Colonic mucosa (tissue), 4 donors: ENCODE measurements at regions not wholly inside any gene's neighbourhood (a gene's known extent, or its start where the extent isn't known, plus 50 kb on each side); places are given as distances from the start of the nearest gene placed in this dataset.

Experiments used
- DNase-seq: peaks from one replicate; pipeline ENCODE4 v3.0.0-alpha.2; 2020
- H3K27ac ChIP-seq: fragments of 200-600 bp; one replicate; pipeline ENCODE4 v1.8.0; 2021
- H3K27me3 ChIP-seq: fragments of 200-600 bp; one replicate; pipeline ENCODE4 v1.8.0; 2021
- H3K36me3 ChIP-seq: fragments of 200-600 bp; one replicate; pipeline ENCODE4 v1.8.0; 2021
- H3K4me1 ChIP-seq: fragments of 200-600 bp; one replicate; pipeline ENCODE4 v1.8.0; 2021; ENCODE audit warnings: mild to moderate bottlenecking
- H3K4me3 ChIP-seq: fragments of 200-600 bp; one replicate; pipeline ENCODE4 v1.8.0; 2021
- H3K9ac ChIP-seq, 2 donors: one replicate each; pipeline ENCODE4 v1.7.0; 2013; ENCODE audit warnings: control low read depth in 2 of 2, low read depth in 2 of 2, low read length in 2 of 2
- H3K9me3 ChIP-seq: fragments of 200-600 bp; one replicate; pipeline ENCODE4 v1.8.0; 2021
- intact Hi-C: fragments of 100-400 bp; cut with DNase I; formaldehyde crosslinking; loops from one replicate; pipeline ENCODE4 v1.14.1; 2022
- TF ChIP-seq, protein P1 (sequence below): fragments of 200-600 bp; IDR thresholded peaks from one replicate; pipeline ENCODE4 v1.8.0; 2022; ENCODE audit warnings: antibody characterized with exemption, mild to moderate bottlenecking
- donor health status: healthy.
- donor health status: DM: no; HTN: no; CAD: no.
- donor health status: DM: no; HTN: no; CAD: no.

- intact Hi-C loops, result no loop called here
- H3K27ac ChIP-seq, result no peak overlapping the region
- no peak for DNase-seq
- H3K9ac ChIP-seq, result no peak overlapping the region
- H3K4me1 ChIP-seq, result peaks cover 5% of the 10 kb centered on the region
- TF ChIP-seq, protein P1, sequence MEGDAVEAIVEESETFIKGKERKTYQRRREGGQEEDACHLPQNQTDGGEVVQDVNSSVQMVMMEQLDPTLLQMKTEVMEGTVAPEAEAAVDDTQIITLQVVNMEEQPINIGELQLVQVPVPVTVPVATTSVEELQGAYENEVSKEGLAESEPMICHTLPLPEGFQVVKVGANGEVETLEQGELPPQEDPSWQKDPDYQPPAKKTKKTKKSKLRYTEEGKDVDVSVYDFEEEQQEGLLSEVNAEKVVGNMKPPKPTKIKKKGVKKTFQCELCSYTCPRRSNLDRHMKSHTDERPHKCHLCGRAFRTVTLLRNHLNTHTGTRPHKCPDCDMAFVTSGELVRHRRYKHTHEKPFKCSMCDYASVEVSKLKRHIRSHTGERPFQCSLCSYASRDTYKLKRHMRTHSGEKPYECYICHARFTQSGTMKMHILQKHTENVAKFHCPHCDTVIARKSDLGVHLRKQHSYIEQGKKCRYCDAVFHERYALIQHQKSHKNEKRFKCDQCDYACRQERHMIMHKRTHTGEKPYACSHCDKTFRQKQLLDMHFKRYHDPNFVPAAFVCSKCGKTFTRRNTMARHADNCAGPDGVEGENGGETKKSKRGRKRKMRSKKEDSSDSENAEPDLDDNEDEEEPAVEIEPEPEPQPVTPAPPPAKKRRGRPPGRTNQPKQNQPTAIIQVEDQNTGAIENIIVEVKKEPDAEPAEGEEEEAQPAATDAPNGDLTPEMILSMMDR, result no peak
- H3K27me3 ChIP-seq, result no peaks in the 10 kb centered on the region
- H3K36me3 ChIP-seq, result no peaks in the 10 kb centered on the region
- H3K4me3 ChIP-seq, result no peak overlapping the region
- peaks cover 6% of the 10 kb centered on the region for H3K9me3 ChIP-seq
Observed at GRCh38 chr2:150146879-150147278, 340.6 kb downstream of the RND3 start.

DNA sequence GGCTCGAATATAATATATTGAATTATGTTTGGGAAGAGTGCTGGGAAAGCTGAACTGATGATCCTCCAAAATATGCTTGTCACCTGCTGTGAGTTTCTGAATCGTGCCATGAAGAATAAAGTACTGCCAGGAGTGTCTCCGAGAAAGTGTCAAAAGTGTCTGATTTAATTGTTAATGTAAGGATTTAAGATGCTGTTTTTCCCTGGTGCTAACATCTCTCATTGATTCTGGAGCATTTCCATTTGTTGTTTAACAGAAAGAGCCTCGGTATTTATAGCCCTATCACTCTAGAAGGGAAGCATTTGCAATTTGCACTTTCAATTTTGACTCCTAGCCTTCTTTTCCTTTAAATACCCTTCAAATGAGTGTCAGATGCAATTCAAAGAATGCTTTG lies 342.2 kb downstream of the RND3 start:
- no peaks in the 10 kb centered on the region for H3K36me3 ChIP-seq
- intact Hi-C loops, result no loop called here
- no peak for DNase-seq
- H3K9ac ChIP-seq, result no peak overlapping the region
- peaks cover 6% of the 10 kb centered on the region for H3K9me3 ChIP-seq
- H3K27ac ChIP-seq, result no peak overlapping the region
- H3K4me1 ChIP-seq, result peaks cover 5% of the 10 kb centered on the region
- H3K27me3 ChIP-seq, result no peaks in the 10 kb centered on the region
- H3K4me3 ChIP-seq, result no peak overlapping the region
- TF ChIP-seq, protein P1, result no peak

DNA sequence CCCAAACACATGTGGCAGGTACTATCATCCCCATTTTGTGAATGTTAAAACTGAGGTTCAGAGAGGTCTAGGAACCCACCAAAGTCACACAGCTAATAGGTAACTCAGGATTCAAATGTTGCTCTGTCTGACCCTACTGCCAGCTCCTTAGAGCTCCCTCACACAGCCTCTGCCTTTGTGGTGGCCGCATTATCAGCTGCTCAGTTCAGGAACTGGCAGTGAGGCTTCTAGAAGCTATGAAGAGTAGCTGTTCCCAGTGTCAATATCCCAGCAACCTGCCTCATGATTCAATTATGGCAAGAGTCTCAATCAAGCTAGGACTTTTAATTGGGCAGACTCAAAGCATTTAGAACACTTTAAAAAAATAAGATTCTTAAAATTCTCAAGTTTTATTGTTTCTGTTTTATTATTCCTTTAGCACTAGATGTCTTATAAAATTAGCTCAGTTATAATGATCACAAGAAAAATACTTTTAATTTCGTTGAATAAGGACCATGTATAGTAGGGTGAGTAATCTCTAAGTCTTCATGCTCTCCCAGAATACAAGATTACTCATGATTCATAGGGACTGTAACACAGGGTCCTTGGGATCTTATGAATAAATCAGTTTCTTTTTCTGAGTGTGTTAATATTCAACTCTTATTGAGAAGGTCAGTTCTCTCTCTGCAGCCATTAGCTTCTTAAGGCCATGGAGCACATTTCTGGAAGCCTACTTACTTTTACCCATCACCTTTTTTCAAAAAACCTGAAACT lies 342.7 kb downstream of the RND3 start:
- peaks cover 6% of the 10 kb centered on the region for H3K9me3 ChIP-seq
- no peak overlapping the region for H3K4me3 ChIP-seq
- H3K36me3 ChIP-seq, result no peaks in the 10 kb centered on the region
- intact Hi-C loops, result no loop called here
- H3K27me3 ChIP-seq, result no peaks in the 10 kb centered on the region
- peaks cover 4% of the 10 kb centered on the region for H3K4me1 ChIP-seq
- DNase-seq, result no peak
- no peak overlapping the region for H3K9ac ChIP-seq
- TF ChIP-seq, protein P1, result no peak
- no peak overlapping the region for H3K27ac ChIP-seq

- Histone ChIP-seq H3K4me3 (no peak overlapping the region), H3K36me3 (no peaks in the 10 kb centered on the region), H3K9ac (no peak overlapping the region), H3K27ac (no peak overlapping the region), H3K9me3 (peaks cover 6% of the 10 kb centered on the region), H3K4me1 (no peaks in the 10 kb centered on the region), H3K27me3 (no peaks in the 10 kb centered on the region)
- TF ChIP-seq, protein P1, result no peak
- intact Hi-C loops, result no loop called here
- no peak for DNase-seq
Observed at GRCh38 chr2:150143087-150143536, 344.4 kb downstream of the RND3 start.

DNA sequence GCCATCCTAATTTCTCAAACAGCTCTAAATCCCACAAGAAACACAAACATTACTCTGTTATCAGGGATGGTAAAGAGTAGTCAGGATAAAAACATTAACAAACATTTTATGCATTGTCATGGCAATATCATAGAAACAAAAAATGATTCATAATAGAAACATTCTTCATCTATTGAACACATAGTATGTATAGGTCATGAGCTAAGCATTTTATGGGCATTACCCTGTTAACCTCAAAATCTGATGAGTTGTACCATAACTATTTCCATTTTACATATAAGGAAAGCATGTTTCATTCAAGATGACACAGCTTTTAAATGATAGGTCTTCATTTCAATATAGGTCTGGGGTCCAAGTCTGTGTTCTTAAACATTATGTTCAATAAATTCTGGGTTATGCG lies 344.9 kb downstream of the RND3 start:
- no peak overlapping the region for H3K4me3 ChIP-seq
- H3K9me3 ChIP-seq, result peaks cover 6% of the 10 kb centered on the region
- H3K36me3 ChIP-seq, result no peaks in the 10 kb centered on the region
- H3K9ac ChIP-seq, result no peak overlapping the region
- intact Hi-C loops, result no loop called here
- no peaks in the 10 kb centered on the region for H3K27me3 ChIP-seq
- DNase-seq, result no peak
- TF ChIP-seq, protein P1, result no peak
- H3K27ac ChIP-seq, result no peak overlapping the region
- no peaks in the 10 kb centered on the region for H3K4me1 ChIP-seq
